Transverse colon (tissue), 4 donors: ENCODE measurements at regions not wholly inside any gene's neighbourhood (a gene's known extent, or its start where the extent isn't known, plus 50 kb on each side); places are given as distances from the start of the nearest gene placed in this dataset.
"Not testable (repeated sequence)": the region's sequence is repeated elsewhere in the genome, so short reads cannot be mapped to it uniquely, and the experiment has no call there.

Source experiments
- DNase-seq: peaks from one replicate; pipeline ENCODE4 v3.0.0-alpha.2; 2019
- H3K27ac ChIP-seq, 4 donors: fragments of 200-600 bp; sonication (generic); 2 replicates each; pipeline ENCODE4 v1.5.1; 2016 to 2018; ENCODE audit warnings: inconsistent platforms in 4 of 4
- H3K27me3 ChIP-seq: fragments of 200-600 bp; sonication (generic); 2 replicates; pipeline ENCODE4 v1.5.1; 2017; ENCODE audit warnings: inconsistent platforms
- H3K36me3 ChIP-seq, 4 donors: fragments of 200-600 bp; sonication (generic); 2 replicates each; pipeline ENCODE4 v1.5.1; 2017 to 2019; ENCODE audit warnings: inconsistent platforms in 4 of 4
- H3K4me1 ChIP-seq, 4 donors: fragments of 200-600 bp; sonication (generic); 2 replicates each; pipeline ENCODE4 v1.5.1; 2017 to 2020; ENCODE audit warnings: inconsistent platforms in 4 of 4
- H3K4me3 ChIP-seq, 4 donors: fragments of 200-600 bp; sonication (generic); 1 replicate in 1 of 4; 2 replicates in 3 of 4; pipeline versions ENCODE4 v1.5.1 to v1.6.1; 2017 to 2019; ENCODE audit warnings: inconsistent platforms in 4 of 4
- H3K9me3 ChIP-seq, 2 donors: fragments of 200-600 bp; sonication (generic); 2 replicates each; pipeline ENCODE4 v1.5.1; 2017 to 2019; ENCODE audit warnings: inconsistent platforms in 2 of 2
- CTCF ChIP-seq, 5 experiments: fragments of 200-600 bp in 3 of 5; fragments of 450-650 bp in 2 of 5; sonication (generic) in 3 of 5; IDR thresholded peaks; 1 replicate in 2 of 5; 2 replicates in 3 of 5; pipeline ENCODE4 v1.5.1; 2016 to 2017; ENCODE audit warnings: antibody characterized with exemption in 5 of 5, inconsistent platforms in 3 of 5, mild to moderate bottlenecking in 2 of 5, moderate library complexity in 1 of 5
- EP300 ChIP-seq: sonication (generic); formaldehyde crosslinking; IDR thresholded peaks from one replicate; pipeline ENCODE4 v1.6.1; 2017; ENCODE audit warnings: antibody characterized with exemption, low read depth
- POLR2A ChIP-seq: fragments of 450-650 bp; IDR thresholded peaks from one replicate; pipeline ENCODE4 v1.6.1; 2016; ENCODE audit warnings: antibody characterized with exemption, mild to moderate bottlenecking, moderate library complexity
- POLR2AphosphoS5 ChIP-seq, 3 donors: sonication (generic); formaldehyde crosslinking; IDR thresholded peaks; one replicate each; pipeline ENCODE4 v1.6.1; 2016; ENCODE audit warnings: antibody characterized with exemption in 3 of 3
- WGBS, 2 donors: methylation state at CpG; one replicate each; pipeline ENCODE4 v1.1.5; 2018; ENCODE audit warnings: low coverage in 1 of 2; 5-methylcytosine and 5-hydroxymethylcytosine counted together
- in situ Hi-C, 4 donors: fragments of 200-750 bp; cut with MboI; loops; one replicate each; pipeline versions ENCODE4 v1.15.0 to v1.15.1; 2017; ENCODE audit warnings: low sequenced_read_pairs in 3 of 4, low pct_ligation_motif_present in 1 of 4, low pct_unique_long_range_greater_than_20kb in 1 of 4
- intact Hi-C: fragments of 100-400 bp; cut with DNase I; formaldehyde crosslinking; loops from one replicate; pipeline ENCODE4 v1.15.1; 2023; ENCODE audit warnings: low total_unique reads

- H3K4me3 ChIP-seq: no peak overlapping the region
- no peaks in the 10 kb centered on the region for H3K4me1 ChIP-seq
- no peak overlapping the region for H3K27ac ChIP-seq
- 24 to 33% methylated on average over 1 of the region's 1 CpG for whole genome bisulfite sequencing, 2 donors
- no peak for DNase-seq
- in situ Hi-C loops (no loop called here), intact Hi-C loops (no loop called here)
- H3K27me3 ChIP-seq: no peaks in the 10 kb centered on the region
- no peaks in the 10 kb centered on the region for H3K36me3 ChIP-seq
- H3K9me3 ChIP-seq: no peaks in the 10 kb centered on the region
- TF ChIP-seq EP300 (no peak), CTCF (IDR thresholded peaks at IDR 0.05) (no peak), POLR2AphosphoS5 (IDR thresholded peaks at IDR 0.05) (no peak), POLR2A (no peak)
Measured at GRCh38 chr3:98709441-98709840, 53.7 kb upstream of the ST3GAL6 start.

GRCh38 chr3:98710067-98710659, 53.0 kb upstream of the ST3GAL6 start:
- 43 to 56% methylated on average over 3 of the region's 3 CpGs for WGBS, 2 donors
- no peak for DNase-seq
- H3K36me3 ChIP-seq: no peaks in the 10 kb centered on the region
- H3K27me3 ChIP-seq: no peaks in the 10 kb centered on the region
- no peak overlapping the region for H3K27ac ChIP-seq
- intact Hi-C loops (no loop called here), in situ Hi-C loops (no loop called here)
- H3K4me1 ChIP-seq: no peaks in the 10 kb centered on the region
- TF ChIP-seq EP300 (no peak), POLR2AphosphoS5 (IDR thresholded peaks at IDR 0.05) (no peak)
- no peak overlapping the region for H3K4me3 ChIP-seq
- H3K9me3 ChIP-seq: no peaks in the 10 kb centered on the region

GRCh38 chr3:98711426-98711825, 51.7 kb upstream of the ST3GAL6 start:
- Histone ChIP-seq H3K4me3 (no peak overlapping the region), H3K27ac (no peak overlapping the region), H3K27me3 (no peaks in the 10 kb centered on the region), H3K4me1 (no peaks in the 10 kb centered on the region), H3K9me3 (no peaks in the 10 kb centered on the region), H3K36me3 (no peaks in the 10 kb centered on the region)
- intact Hi-C loops (no loop called here), in situ Hi-C loops (no loop called here)
- no peak for DNase-seq
- WGBS, 2 donors: 65 to 86% methylated on average over 2 of the region's 2 CpGs
- TF ChIP-seq CTCF (IDR thresholded peaks at IDR 0.05) (no peak), POLR2A (no peak), POLR2AphosphoS5 (IDR thresholded peaks at IDR 0.05) (no peak), EP300 (no peak)

- Histone ChIP-seq H3K27me3 (no peaks in the 10 kb centered on the region), H3K4me3 (no peak overlapping the region), H3K9me3 (no peaks in the 10 kb centered on the region), H3K27ac (no peak overlapping the region), H3K4me1 (no peaks in the 10 kb centered on the region), H3K36me3 (no peaks in the 10 kb centered on the region)
- TF ChIP-seq POLR2AphosphoS5 (IDR thresholded peaks at IDR 0.05): no peak
- TF ChIP-seq EP300: no peak
- no peak for TF ChIP-seq POLR2A
- in situ Hi-C loops (no loop called here), intact Hi-C loops (no loop called here)
- DNase-seq: no peak
- WGBS, 2 donors: 96 to 98% methylated on average over 6 of the region's 6 CpGs
Measured at GRCh38 chr3:98712726-98713125, 50.4 kb upstream of the ST3GAL6 start.

GRCh38 chr3:98713332-98713731, 49.8 kb upstream of the ST3GAL6 start:
- intact Hi-C loops, H3K27ac ChIP-seq, H3K27me3 ChIP-seq, in situ Hi-C loops, H3K36me3 ChIP-seq, DNase-seq, H3K9me3 ChIP-seq, H3K4me1 ChIP-seq, H3K4me3 ChIP-seq: not testable (repeated sequence)
- 61 to 72% methylated on average over 3 to 5 of the region's 5 CpGs for WGBS, 2 donors
